SJSA1 (cell line): ENCODE measurements at regions not wholly inside any gene's neighbourhood (a gene's known extent, or its start where the extent isn't known, plus 50 kb on each side); places are given as distances from the start of the nearest gene placed in this dataset.

Experiments
- DNase-seq, 2 experiments: peaks; one replicate each; pipeline ENCODE4 v3.0.0-alpha.2; 2015 to 2020; ENCODE audit warnings: low spot score in 2 of 2, low read depth in 1 of 2
- H3K27ac ChIP-seq: fragments of 250-450 bp; sonication (Bioruptor Pico); 2 replicates; pipeline ENCODE4 v1.5.1; 2020; ENCODE audit warnings: mild to moderate bottlenecking, moderate library complexity
- H3K27me3 ChIP-seq: fragments of 250-450 bp; sonication (Bioruptor Pico); replicated peaks from 2 replicates; pipeline ENCODE4 v1.5.1; 2020; ENCODE audit warnings: mild to moderate bottlenecking, moderate library complexity
- H3K36me3 ChIP-seq: fragments of 250-450 bp; sonication (Bioruptor Pico); 2 replicates; pipeline ENCODE4 v1.5.1; 2020; ENCODE audit warnings: mild to moderate bottlenecking
- H3K4me1 ChIP-seq: fragments of 250-450 bp; sonication (Bioruptor Pico); replicated peaks from 2 replicates; pipeline ENCODE4 v1.6.1; 2021; ENCODE audit warnings: mild to moderate bottlenecking
- H3K4me3 ChIP-seq: fragments of 250-450 bp; sonication (Bioruptor Pico); 2 replicates; pipeline ENCODE4 v1.5.1; 2020; ENCODE audit warnings: mild to moderate bottlenecking
- H3K9me3 ChIP-seq: fragments of 250-450 bp; sonication (Bioruptor Pico); replicated peaks from 2 replicates; pipeline ENCODE4 v1.5.1; 2020; ENCODE audit warnings: mild to moderate bottlenecking

- no peak for DNase-seq
- H3K4me3 ChIP-seq: no peak overlapping the region
These were observed 620.2 kb downstream of the KCNJ3 start for GRCh38 chr2:155318710-155319109.

GRCh38 chr2:155315768-155316167 lies 617.3 kb downstream of the KCNJ3 start:
- H3K27me3 ChIP-seq: no peaks in the 10 kb centered on the region
- H3K36me3 ChIP-seq: no peaks in the 10 kb centered on the region
- H3K4me1 ChIP-seq: no peaks in the 10 kb centered on the region
- H3K9me3 ChIP-seq: no peaks in the 10 kb centered on the region
- no peak overlapping the region for H3K4me3 ChIP-seq
- DNase-seq: no peak
- no peak overlapping the region for H3K27ac ChIP-seq

More at GRCh38 chr2:155318710-155319109, 620.2 kb downstream of the KCNJ3 start:
- Histone ChIP-seq H3K9me3 (no peaks in the 10 kb centered on the region), H3K27me3 (no peaks in the 10 kb centered on the region), H3K27ac (no peak overlapping the region), H3K36me3 (no peaks in the 10 kb centered on the region), H3K4me1 (no peaks in the 10 kb centered on the region)

- DNase-seq: no peak
- Histone ChIP-seq H3K9me3 (no peaks in the 10 kb centered on the region), H3K27me3 (no peaks in the 10 kb centered on the region), H3K36me3 (no peaks in the 10 kb centered on the region), H3K4me1 (no peaks in the 10 kb centered on the region), H3K27ac (no peak overlapping the region), H3K4me3 (no peak overlapping the region)
These were observed 612.1 kb downstream of the KCNJ3 start for GRCh38 chr2:155310589-155310988.

DNA sequence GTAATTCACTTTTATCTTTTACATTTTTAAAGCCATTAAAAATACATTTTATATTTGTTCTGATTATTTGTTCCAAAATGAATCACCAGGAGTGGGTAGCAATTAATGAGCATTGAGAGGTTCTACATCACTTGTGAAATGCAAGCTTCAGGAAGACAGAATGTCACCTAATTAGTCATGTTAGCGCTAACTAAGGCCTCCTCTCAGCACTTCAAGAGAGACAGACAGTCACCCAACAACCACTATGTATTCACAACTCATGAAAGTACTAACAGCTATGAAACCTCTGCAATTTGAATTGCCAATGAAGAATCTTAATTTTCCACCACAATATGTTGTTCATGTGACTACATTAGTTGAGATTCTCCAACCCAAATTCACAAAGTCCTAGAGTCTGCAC lies 611.0 kb downstream of the KCNJ3 start:
- Histone ChIP-seq H3K27me3 (no peaks in the 10 kb centered on the region), H3K4me1 (no peaks in the 10 kb centered on the region), H3K9me3 (no peaks in the 10 kb centered on the region), H3K27ac (no peak overlapping the region), H3K36me3 (no peaks in the 10 kb centered on the region), H3K4me3 (no peak overlapping the region)
- DNase-seq: no peak

DNA sequence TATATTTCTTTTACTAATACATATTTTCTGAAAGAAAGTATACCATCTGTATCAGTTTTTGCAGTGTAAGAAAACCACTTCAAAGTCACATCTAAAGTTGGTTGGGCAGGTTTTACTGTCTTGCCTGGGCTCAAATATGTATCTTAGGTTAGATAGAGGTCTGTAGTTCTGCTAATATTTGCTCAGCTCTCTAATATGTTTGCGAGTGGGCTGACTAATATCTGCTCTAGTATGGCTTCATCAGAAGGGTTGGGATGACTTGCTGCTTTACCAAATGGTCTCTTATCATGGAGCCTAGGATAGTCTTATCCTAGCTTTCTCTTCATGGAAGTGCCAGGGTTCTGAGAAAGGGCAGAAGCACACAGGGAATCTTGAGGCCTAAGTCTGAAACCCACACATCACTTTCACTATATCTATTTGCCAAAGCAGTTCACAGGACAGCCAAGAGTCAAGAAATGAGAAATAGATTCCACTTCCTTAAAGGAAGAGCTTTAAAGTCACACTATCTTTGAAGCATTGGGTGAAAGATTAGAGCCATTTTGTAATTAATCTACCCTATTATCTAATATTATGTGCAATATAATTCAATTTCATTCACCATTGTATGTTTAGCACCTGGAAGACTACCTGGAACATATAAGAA lies 610.0 kb downstream of the KCNJ3 start:
- Histone ChIP-seq H3K9me3 (no peaks in the 10 kb centered on the region), H3K27me3 (no peaks in the 10 kb centered on the region), H3K4me1 (no peaks in the 10 kb centered on the region), H3K36me3 (no peaks in the 10 kb centered on the region), H3K27ac (no peak overlapping the region), H3K4me3 (no peak overlapping the region)
- no peak for DNase-seq

DNA sequence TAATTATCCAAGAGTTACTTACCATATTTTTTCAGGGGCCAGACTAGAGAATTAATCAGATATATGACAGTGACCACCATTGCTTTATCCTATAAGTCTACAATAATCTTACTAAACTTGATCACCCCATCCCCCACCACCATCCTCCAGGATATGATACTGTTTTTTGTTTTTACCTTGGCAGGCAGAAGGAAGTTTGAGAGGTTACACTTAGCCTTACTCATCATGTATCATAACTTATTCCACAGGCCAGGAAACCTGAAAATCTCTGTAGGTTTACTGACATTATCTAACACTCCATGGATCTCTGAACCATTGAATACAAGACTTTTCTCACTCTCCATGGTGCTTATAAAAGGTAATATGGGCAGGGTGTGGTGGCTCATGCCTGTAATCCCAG lies 602.7 kb downstream of the KCNJ3 start:
- H3K27me3 ChIP-seq: no peaks in the 10 kb centered on the region
- DNase-seq: no peak
- no peaks in the 10 kb centered on the region; the same call in 1 of the 2 replicates for H3K9me3 ChIP-seq
- H3K36me3 ChIP-seq: no peaks in the 10 kb centered on the region
- no peak overlapping the region for H3K4me3 ChIP-seq
- H3K27ac ChIP-seq: no peak overlapping the region
- no peaks in the 10 kb centered on the region for H3K4me1 ChIP-seq

GRCh38 chr2:155298001-155298400 lies 599.5 kb downstream of the KCNJ3 start:
- Histone ChIP-seq H3K36me3 (no peaks in the 10 kb centered on the region), H3K4me3 (no peak overlapping the region)
- DNase-seq: no peak

DNA sequence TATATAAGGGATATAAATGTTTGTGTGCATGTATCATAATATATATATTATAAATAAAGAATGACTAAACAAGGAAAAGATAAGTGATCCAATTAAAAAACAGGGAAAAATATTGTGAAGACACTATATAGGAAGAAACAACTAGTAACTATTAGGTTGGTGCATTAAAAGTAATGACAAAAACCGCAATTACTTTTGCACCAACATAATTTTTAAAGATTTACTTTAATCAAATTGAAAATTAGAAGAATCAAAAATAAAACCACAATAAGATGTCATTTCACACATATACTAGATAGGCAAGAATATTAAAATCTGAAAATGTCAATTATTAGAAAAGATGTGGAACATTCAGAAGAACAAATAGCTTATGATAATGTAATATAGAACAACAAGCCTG lies 595.9 kb downstream of the KCNJ3 start:
- Histone ChIP-seq H3K27ac (no peak overlapping the region), H3K27me3 (no peaks in the 10 kb centered on the region), H3K4me3 (no peak overlapping the region), H3K9me3 (no peaks in the 10 kb centered on the region), H3K36me3 (no peaks in the 10 kb centered on the region), H3K4me1 (no peaks in the 10 kb centered on the region)
- no peak for DNase-seq

More at GRCh38 chr2:155298001-155298400, 599.5 kb downstream of the KCNJ3 start:
- Histone ChIP-seq H3K27ac (no peak overlapping the region), H3K9me3 (no peaks in the 10 kb centered on the region; the same call in 1 of the 2 replicates), H3K4me1 (no peaks in the 10 kb centered on the region), H3K27me3 (no peaks in the 10 kb centered on the region)

- Histone ChIP-seq H3K36me3 (no peaks in the 10 kb centered on the region), H3K4me1 (no peaks in the 10 kb centered on the region)
These were observed 583.4 kb downstream of the KCNJ3 start for GRCh38 chr2:155281907-155282306.

GRCh38 chr2:155273323-155273722 lies 574.8 kb downstream of the KCNJ3 start:
- Histone ChIP-seq H3K27ac (no peak overlapping the region), H3K27me3 (no peaks in the 10 kb centered on the region), H3K36me3 (no peaks in the 10 kb centered on the region), H3K4me3 (no peak overlapping the region), H3K9me3 (no peaks in the 10 kb centered on the region), H3K4me1 (no peaks in the 10 kb centered on the region)
- DNase-seq: no peak

More at GRCh38 chr2:155281907-155282306, 583.4 kb downstream of the KCNJ3 start:
- Histone ChIP-seq H3K27me3 (no peaks in the 10 kb centered on the region), H3K27ac (no peak overlapping the region), H3K9me3 (no peaks in the 10 kb centered on the region), H3K4me3 (no peak overlapping the region)
- DNase-seq: no peak

DNA sequence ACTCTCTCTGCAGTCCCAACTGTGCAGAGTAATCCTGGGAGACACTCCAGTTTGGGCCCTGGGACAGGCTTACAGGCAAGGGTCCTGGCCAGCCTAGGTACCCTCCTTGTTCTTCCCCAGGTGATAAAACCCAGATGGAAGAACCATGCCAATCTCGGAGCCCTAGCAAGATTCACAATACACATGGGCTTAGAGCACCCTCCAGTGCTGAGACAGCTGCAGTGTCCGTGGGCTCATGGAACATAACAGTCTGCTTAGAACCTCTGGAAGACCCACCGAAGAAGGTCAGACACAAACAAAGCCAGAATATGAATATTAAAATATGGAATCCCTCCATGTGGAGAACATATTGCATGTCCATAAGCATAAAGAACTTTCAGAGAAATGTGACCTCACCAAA lies 568.1 kb downstream of the KCNJ3 start:
- Histone ChIP-seq H3K4me3 (no peak overlapping the region), H3K36me3 (no peaks in the 10 kb centered on the region), H3K27ac (no peak overlapping the region), H3K9me3 (no peaks in the 10 kb centered on the region), H3K4me1 (no peaks in the 10 kb centered on the region), H3K27me3 (no peaks in the 10 kb centered on the region)
- no peak for DNase-seq

GRCh38 chr2:155266109-155266508 lies 567.6 kb downstream of the KCNJ3 start:
- DNase-seq: no peak
- Histone ChIP-seq H3K4me1 (no peaks in the 10 kb centered on the region), H3K36me3 (no peaks in the 10 kb centered on the region), H3K27ac (no peak overlapping the region), H3K4me3 (no peak overlapping the region), H3K9me3 (no peaks in the 10 kb centered on the region), H3K27me3 (no peaks in the 10 kb centered on the region)

GRCh38 chr2:155256803-155257202 lies 558.3 kb downstream of the KCNJ3 start:
- Histone ChIP-seq H3K4me3 (no peak overlapping the region), H3K36me3 (no peaks in the 10 kb centered on the region), H3K27me3 (no peaks in the 10 kb centered on the region), H3K4me1 (no peaks in the 10 kb centered on the region), H3K27ac (no peak overlapping the region), H3K9me3 (no peaks in the 10 kb centered on the region)
- no peak for DNase-seq

DNA sequence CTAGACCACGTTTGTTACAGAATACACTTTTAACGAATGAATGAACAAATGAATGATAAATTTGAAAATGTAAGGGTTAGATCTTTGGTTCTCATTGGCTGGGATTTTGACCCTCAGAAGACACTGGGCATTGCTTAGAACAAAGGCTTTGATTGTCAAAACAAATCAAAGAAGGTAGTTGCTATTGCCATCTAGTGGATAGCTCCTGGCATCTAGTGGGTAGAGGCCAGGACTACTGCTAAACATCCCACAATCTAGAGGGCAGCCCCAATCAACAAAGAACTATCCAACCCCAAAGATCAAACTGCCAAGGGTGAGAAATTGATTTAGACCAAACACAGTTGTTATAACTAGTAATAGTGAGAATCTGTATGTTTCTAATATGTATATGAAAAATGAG lies 552.3 kb downstream of the KCNJ3 start:
- H3K27me3 ChIP-seq: no peaks in the 10 kb centered on the region
- H3K4me1 ChIP-seq: no peaks in the 10 kb centered on the region
- no peaks in the 10 kb centered on the region for H3K36me3 ChIP-seq
- H3K27ac ChIP-seq: no peak overlapping the region
- H3K9me3 ChIP-seq: 0 out of 2 replicates have a peak, but pooled peaks cover 4% of the 10 kb centered on the region
- DNase-seq: no peak
- H3K4me3 ChIP-seq: no peak overlapping the region

DNA sequence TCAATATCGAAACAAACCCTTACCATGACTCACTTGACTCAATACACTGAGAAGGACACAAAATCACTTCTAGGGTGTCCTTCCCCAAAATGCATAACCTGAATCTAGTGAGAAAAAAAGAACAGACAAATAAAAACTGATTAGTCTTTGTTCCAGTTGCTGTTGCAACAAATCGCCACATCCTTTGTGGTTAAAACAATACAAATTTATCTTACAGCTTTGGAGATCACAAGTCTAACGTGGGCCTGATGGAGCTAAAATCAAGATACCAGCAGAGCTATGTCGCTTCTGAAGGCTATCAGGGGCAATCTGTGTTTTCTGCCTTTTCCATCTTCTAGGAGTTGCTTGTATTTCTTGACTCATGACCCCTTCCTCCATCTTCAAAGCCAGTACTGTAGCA lies 541.7 kb downstream of the KCNJ3 start:
- H3K9me3 ChIP-seq: 0 out of 2 replicates have a peak, but pooled peaks cover 2% of the 10 kb centered on the region
- no peak for DNase-seq

More for the DNA sequence above, 541.7 kb downstream of the KCNJ3 start:
- H3K27ac ChIP-seq: no peak overlapping the region
- H3K36me3 ChIP-seq: no peaks in the 10 kb centered on the region
- no peaks in the 10 kb centered on the region for H3K4me1 ChIP-seq
- no peaks in the 10 kb centered on the region for H3K27me3 ChIP-seq
- no peak overlapping the region for H3K4me3 ChIP-seq
